Liver (tissue), 8 donors: ENCODE measurements at regions not wholly inside any gene's neighbourhood (a gene's known extent, or its start where the extent isn't known, plus 50 kb on each side); places are given as distances from the start of the nearest gene placed in this dataset.

Source experiments
- DNase-seq: peaks from one replicate; pipeline ENCODE4 v3.0.0-alpha.2; 2017; ENCODE audit warnings: low spot score
- H3K27ac ChIP-seq, 2 donors: one replicate each; pipeline ENCODE4 v1.7.0; 2013; ENCODE audit warnings: inconsistent platforms in 2 of 2, low read length in 2 of 2, control low read depth in 1 of 2, low read depth in 1 of 2, mild to moderate bottlenecking in 1 of 2
- H3K27me3 ChIP-seq, 4 donors: one replicate each; pipeline versions ENCODE4 v1.6.1 to v1.7.0; 2013; ENCODE audit warnings: low read length in 3 of 4, inconsistent platforms in 1 of 4, mild to moderate bottlenecking in 1 of 4, moderate library complexity in 1 of 4; ENCODE audit not compliant: control insufficient read depth in 4 of 4, insufficient read depth in 4 of 4
- H3K36me3 ChIP-seq, 4 donors: one replicate each; pipeline versions ENCODE4 v1.6.1 to v1.7.0; 2013; ENCODE audit warnings: low read length in 3 of 4, mild to moderate bottlenecking in 3 of 4, low read depth in 1 of 4, moderate library complexity in 1 of 4; ENCODE audit not compliant: control insufficient read depth in 4 of 4, insufficient read depth in 3 of 4
- H3K4me1 ChIP-seq, 4 donors: one replicate each; pipeline versions ENCODE4 v1.6.1 to v1.7.0; 2013; ENCODE audit warnings: low read length in 3 of 4, mild to moderate bottlenecking in 3 of 4, moderate library complexity in 1 of 4; ENCODE audit not compliant: control insufficient read depth in 4 of 4, insufficient read depth in 4 of 4
- H3K4me3 ChIP-seq, 3 donors: one replicate each; pipeline versions ENCODE4 v1.6.1 to v1.7.0; 2013; ENCODE audit warnings: low read length in 3 of 3, control low read depth in 1 of 3, low read depth in 1 of 3, mild to moderate bottlenecking in 1 of 3
- H3K9ac ChIP-seq, 2 donors: one replicate each; pipeline ENCODE4 v1.7.0; 2013; ENCODE audit warnings: low read length in 2 of 2, mild to moderate bottlenecking in 2 of 2, moderate library complexity in 2 of 2, control low read depth in 1 of 2, low read depth in 1 of 2
- H3K9me3 ChIP-seq, 4 donors: one replicate each; pipeline versions ENCODE4 v1.6.1 to v1.7.0; 2013; ENCODE audit warnings: low read length in 3 of 4; ENCODE audit not compliant: control insufficient read depth in 4 of 4
- EGR1 ChIP-seq, 2 donors: IDR thresholded peaks; 2 replicates each; pipeline ENCODE4 v1.6.1; 2016 to 2018; ENCODE audit warnings: antibody characterized with exemption in 2 of 2, low read depth in 2 of 2
- FOXA1 ChIP-seq: IDR thresholded peaks from 2 replicates; pipeline ENCODE4 v1.6.1; 2016; ENCODE audit warnings: antibody characterized with exemption
- GABPA ChIP-seq, 2 donors: IDR thresholded peaks in 1 of 2; conservative IDR thresholded peaks in 1 of 2; 2 replicates each; pipeline ENCODE4 v1.6.1; 2016; ENCODE audit warnings: antibody characterized with exemption in 2 of 2, mild to moderate bottlenecking in 1 of 2, moderate library complexity in 1 of 2
- HNF4A ChIP-seq, 2 donors: conservative IDR thresholded peaks; 2 replicates each; pipeline ENCODE4 v1.6.1; 2016; ENCODE audit warnings: antibody characterized with exemption in 2 of 2, mild to moderate bottlenecking in 2 of 2
- HNF4G ChIP-seq: IDR thresholded peaks from 2 replicates; pipeline ENCODE4 v1.6.1; 2016; ENCODE audit warnings: antibody characterized with exemption
- JUND ChIP-seq, 2 donors: IDR thresholded peaks; 2 replicates each; pipeline ENCODE4 v1.6.1; 2016; ENCODE audit warnings: antibody characterized with exemption in 2 of 2
- NR2F2 ChIP-seq: IDR thresholded peaks from 2 replicates; pipeline ENCODE4 v1.6.1; 2016; ENCODE audit warnings: antibody characterized with exemption
- RAD21 ChIP-seq, 2 donors: IDR thresholded peaks; 2 replicates each; pipeline ENCODE4 v1.6.1; 2016; ENCODE audit warnings: antibody characterized with exemption in 2 of 2, mild to moderate bottlenecking in 2 of 2
- REST ChIP-seq: IDR thresholded peaks from 2 replicates; pipeline ENCODE4 v1.6.1; 2016; ENCODE audit warnings: antibody characterized with exemption, mild to moderate bottlenecking
- RXRA ChIP-seq, 2 donors: IDR thresholded peaks; 2 replicates each; pipeline ENCODE4 v1.6.1; 2017 to 2018; ENCODE audit warnings: antibody characterized with exemption in 2 of 2, mild to moderate bottlenecking in 1 of 2
- TAF1 ChIP-seq: conservative IDR thresholded peaks from 2 replicates; pipeline ENCODE4 v1.6.1; 2016; ENCODE audit warnings: antibody characterized with exemption, mild to moderate bottlenecking
- YY1 ChIP-seq: IDR thresholded peaks from 2 replicates; pipeline ENCODE4 v1.6.1; 2016; ENCODE audit warnings: antibody characterized with exemption, mild to moderate bottlenecking
- WGBS: extraction: QIAGEN DNeasy Blood & Tissue Kit; methylation state at CpG from one replicate; pipeline ENCODE4 v1.1.7; 2013; 5-methylcytosine and 5-hydroxymethylcytosine counted together
- TF ChIP-seq, protein P1 (sequence below): IDR thresholded peaks from 2 replicates; pipeline ENCODE4 v1.6.1; 2016; ENCODE audit warnings: antibody characterized with exemption
- TF ChIP-seq, protein P2 (sequence below): fragments of 150-350 bp; IDR thresholded peaks from 2 replicates; pipeline ENCODE4 v1.5.1; 2017; ENCODE audit warnings: improper control_type of control experiment, low read depth, low read length; ENCODE audit not compliant: missing input control
- donor health status: healthy.
- donor health status: healthy.
- donor health status: healthy.
- donor health status: healthy.
- donor health status: healthy.

DNA sequence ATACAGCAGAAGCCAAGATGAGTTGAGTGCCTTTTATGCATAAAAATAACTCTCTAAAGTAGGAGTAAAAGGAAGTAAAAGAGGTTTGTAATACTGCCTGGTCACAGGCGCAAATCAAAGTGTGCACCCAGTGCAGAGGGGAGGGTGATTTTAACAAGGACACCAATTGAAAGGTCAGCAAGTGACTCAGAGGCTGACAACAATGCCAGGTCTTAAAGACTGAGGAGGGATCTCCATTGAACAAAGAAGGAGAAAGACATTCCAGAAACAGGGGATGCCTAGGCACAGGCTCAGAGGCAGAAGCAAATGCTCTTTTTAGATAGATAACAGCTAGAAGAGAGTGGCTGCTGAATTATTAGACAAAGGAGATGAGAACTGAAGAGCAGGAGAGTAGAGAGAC, 297.4 kb upstream of the VCX start:
- Histone ChIP-seq H3K9ac (no peak overlapping the region), H3K27ac (no peak overlapping the region), H3K9me3 (no peaks in the 10 kb centered on the region), H3K4me3 (no peak overlapping the region), H3K4me1 (no peaks in the 10 kb centered on the region), H3K36me3 (no peaks in the 10 kb centered on the region), H3K27me3 (no peaks in the 10 kb centered on the region)
- 88% methylated on average over 1 of the region's 1 CpG for WGBS
- no peak for TF ChIP-seq FOXA1
- TF ChIP-seq EGR1 (IDR thresholded peaks at IDR 0.05; ENCODE audit: low read depth in 2 of 2) = no peak
- no peak for DNase-seq

GRCh38 chrX:7542587-7543380, 300.2 kb upstream of the VCX start:
- 78% methylated on average over 6 of the region's 6 CpGs for WGBS
- DNase-seq = no peak
- Histone ChIP-seq H3K4me1 (no peaks in the 10 kb centered on the region), H3K4me3 (no peak overlapping the region), H3K36me3 (no peaks in the 10 kb centered on the region), H3K27ac (no peak overlapping the region), H3K9ac (no peak overlapping the region), H3K27me3 (no peaks in the 10 kb centered on the region), H3K9me3 (no peaks in the 10 kb centered on the region)
- TF ChIP-seq, protein P1, sequence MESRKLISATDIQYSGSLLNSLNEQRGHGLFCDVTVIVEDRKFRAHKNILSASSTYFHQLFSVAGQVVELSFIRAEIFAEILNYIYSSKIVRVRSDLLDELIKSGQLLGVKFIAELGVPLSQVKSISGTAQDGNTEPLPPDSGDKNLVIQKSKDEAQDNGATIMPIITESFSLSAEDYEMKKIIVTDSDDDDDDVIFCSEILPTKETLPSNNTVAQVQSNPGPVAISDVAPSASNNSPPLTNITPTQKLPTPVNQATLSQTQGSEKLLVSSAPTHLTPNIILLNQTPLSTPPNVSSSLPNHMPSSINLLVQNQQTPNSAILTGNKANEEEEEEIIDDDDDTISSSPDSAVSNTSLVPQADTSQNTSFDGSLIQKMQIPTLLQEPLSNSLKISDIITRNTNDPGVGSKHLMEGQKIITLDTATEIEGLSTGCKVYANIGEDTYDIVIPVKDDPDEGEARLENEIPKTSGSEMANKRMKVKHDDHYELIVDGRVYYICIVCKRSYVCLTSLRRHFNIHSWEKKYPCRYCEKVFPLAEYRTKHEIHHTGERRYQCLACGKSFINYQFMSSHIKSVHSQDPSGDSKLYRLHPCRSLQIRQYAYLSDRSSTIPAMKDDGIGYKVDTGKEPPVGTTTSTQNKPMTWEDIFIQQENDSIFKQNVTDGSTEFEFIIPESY = no peak
- no peak for TF ChIP-seq JUND (IDR thresholded peaks at IDR 0.05)
- TF ChIP-seq HNF4A (conservative IDR thresholded peaks at IDR 0.05) = no peak
- no peak for TF ChIP-seq EGR1 (IDR thresholded peaks at IDR 0.05; ENCODE audit: low read depth in 2 of 2)
- TF ChIP-seq HNF4G = no peak
- no peak for TF ChIP-seq RXRA (IDR thresholded peaks at IDR 0.05)
- no peak for TF ChIP-seq RAD21 (IDR thresholded peaks at IDR 0.05)
- no peak for TF ChIP-seq GABPA (IDR thresholded peaks at IDR 0.05 in 1 of 2, conservative IDR thresholded peaks at IDR 0.05 in 1 of 2)
- no peak for TF ChIP-seq NR2F2
- TF ChIP-seq YY1 = no peak
- TF ChIP-seq, protein P2, sequence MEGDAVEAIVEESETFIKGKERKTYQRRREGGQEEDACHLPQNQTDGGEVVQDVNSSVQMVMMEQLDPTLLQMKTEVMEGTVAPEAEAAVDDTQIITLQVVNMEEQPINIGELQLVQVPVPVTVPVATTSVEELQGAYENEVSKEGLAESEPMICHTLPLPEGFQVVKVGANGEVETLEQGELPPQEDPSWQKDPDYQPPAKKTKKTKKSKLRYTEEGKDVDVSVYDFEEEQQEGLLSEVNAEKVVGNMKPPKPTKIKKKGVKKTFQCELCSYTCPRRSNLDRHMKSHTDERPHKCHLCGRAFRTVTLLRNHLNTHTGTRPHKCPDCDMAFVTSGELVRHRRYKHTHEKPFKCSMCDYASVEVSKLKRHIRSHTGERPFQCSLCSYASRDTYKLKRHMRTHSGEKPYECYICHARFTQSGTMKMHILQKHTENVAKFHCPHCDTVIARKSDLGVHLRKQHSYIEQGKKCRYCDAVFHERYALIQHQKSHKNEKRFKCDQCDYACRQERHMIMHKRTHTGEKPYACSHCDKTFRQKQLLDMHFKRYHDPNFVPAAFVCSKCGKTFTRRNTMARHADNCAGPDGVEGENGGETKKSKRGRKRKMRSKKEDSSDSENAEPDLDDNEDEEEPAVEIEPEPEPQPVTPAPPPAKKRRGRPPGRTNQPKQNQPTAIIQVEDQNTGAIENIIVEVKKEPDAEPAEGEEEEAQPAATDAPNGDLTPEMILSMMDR = no peak
- no peak for TF ChIP-seq FOXA1
- no peak for TF ChIP-seq REST
- TF ChIP-seq TAF1 = no peak
